ENCODE measurements at regions not wholly inside any gene's neighbourhood (a gene's known extent, or its start where the extent isn't known, plus 50 kb on each side); places are given as distances from the start of the nearest gene placed in this dataset.

DNA sequence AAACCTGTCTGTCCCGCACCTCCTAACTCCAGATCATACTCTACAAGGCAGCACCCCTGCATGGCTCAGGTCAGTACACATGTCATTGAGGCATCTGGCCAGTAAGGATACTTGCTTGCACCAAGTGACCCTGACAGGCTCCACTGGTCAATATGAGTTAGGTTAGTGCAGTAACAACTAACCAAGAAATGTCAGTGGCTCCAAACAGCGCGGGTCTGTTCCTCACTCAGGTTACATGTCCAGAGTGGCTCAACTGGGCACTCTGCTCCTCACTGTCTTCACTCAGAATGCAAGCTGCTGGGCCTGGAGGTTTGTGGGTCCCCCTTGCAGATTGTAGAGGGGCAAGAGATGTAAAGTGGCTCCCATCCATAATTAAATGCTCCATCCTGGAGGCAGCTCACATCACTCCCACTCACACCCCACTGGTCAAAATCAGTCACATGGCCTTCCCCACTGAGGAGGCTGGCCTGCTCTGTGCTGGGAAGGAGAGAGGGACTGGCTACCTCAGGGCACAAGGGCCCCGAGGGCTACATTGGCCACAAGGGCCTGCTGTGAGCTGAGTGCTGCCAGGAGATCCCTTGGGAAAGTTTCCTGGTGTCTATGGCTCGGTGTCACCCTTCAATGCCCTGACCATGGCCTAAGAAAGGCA is 109.1 kb upstream of the GDF10 start:
- TF ChIP-seq ZNF274 (IDR thresholded peaks at IDR 0.05; ENCODE audit: low read depth, low read length), result no peak
- no peak for TF ChIP-seq YY1 (IDR thresholded peaks at IDR 0.05; ENCODE audit: insufficient read depth, insufficient read length)

Measured in NT2/D1 (cell line).